Neural crest cell (in vitro differentiated cells): ENCODE measurements at regions not wholly inside any gene's neighbourhood (a gene's known extent, or its start where the extent isn't known, plus 50 kb on each side); places are given as distances from the start of the nearest gene placed in this dataset.

Source experiments
- DNase-seq: peaks from one replicate; pipeline ENCODE4 v3.0.0; 2021; ENCODE audit warnings: low read depth, mixed read lengths, low spot score
- H3K27ac Mint-ChIP-seq: one replicate; pipeline ENCODE4 v1.8.0; 2021; ENCODE audit warnings: mild to moderate bottlenecking, mixed read lengths; ENCODE audit not compliant: unreplicated experiment
- H3K27me3 Mint-ChIP-seq: 2 replicates; pipeline ENCODE4 v1.8.0; 2021; ENCODE audit warnings: low read depth, mild to moderate bottlenecking, mixed read lengths
- H3K36me3 Mint-ChIP-seq: 2 replicates; pipeline ENCODE4 v1.8.0; 2021; ENCODE audit warnings: low read depth, mild to moderate bottlenecking, mixed read lengths
- H3K4me1 Mint-ChIP-seq: 2 replicates; pipeline ENCODE4 v1.8.0; 2021; ENCODE audit warnings: mixed read lengths
- H3K4me3 Mint-ChIP-seq: one replicate; pipeline ENCODE4 v1.8.0; 2021; ENCODE audit warnings: mild to moderate bottlenecking, mixed read lengths
- H3K9me3 Mint-ChIP-seq: 2 replicates; pipeline ENCODE4 v1.8.0; 2021; ENCODE audit warnings: mixed read lengths
- TF ChIP-seq, protein P1 (sequence below): fragments of 200-600 bp; sonication (generic); conservative IDR thresholded peaks from 2 replicates; pipeline ENCODE4 v1.5.0; 2021; ENCODE audit warnings: antibody characterized with exemption, mild to moderate bottlenecking

DNA sequence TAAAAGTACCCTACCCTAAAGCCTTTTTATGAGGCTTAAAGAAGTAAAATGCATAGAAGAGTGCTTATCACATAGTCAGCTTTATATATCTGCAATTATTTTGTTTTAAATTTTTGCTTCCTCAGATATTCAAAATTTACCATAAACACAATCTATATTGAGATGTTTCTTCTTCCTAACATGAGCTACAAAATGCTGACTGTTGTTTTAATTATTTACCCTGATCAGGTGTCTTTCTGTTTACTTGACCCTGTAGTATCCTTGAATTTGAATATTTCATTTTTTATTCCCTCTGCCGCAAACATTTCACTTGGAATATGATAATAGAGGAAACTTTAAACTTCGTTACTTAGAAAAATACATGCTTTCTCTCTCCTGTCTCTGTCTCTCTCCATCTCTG, 147.9 kb downstream of the TMX3 start:
- no peak overlapping the region for H3K4me3 Mint-ChIP-seq
- H3K36me3 Mint-ChIP-seq: no peaks in the 10 kb centered on the region
- peaks cover 3% of the 10 kb centered on the region for H3K4me1 Mint-ChIP-seq
- TF ChIP-seq, protein P1, sequence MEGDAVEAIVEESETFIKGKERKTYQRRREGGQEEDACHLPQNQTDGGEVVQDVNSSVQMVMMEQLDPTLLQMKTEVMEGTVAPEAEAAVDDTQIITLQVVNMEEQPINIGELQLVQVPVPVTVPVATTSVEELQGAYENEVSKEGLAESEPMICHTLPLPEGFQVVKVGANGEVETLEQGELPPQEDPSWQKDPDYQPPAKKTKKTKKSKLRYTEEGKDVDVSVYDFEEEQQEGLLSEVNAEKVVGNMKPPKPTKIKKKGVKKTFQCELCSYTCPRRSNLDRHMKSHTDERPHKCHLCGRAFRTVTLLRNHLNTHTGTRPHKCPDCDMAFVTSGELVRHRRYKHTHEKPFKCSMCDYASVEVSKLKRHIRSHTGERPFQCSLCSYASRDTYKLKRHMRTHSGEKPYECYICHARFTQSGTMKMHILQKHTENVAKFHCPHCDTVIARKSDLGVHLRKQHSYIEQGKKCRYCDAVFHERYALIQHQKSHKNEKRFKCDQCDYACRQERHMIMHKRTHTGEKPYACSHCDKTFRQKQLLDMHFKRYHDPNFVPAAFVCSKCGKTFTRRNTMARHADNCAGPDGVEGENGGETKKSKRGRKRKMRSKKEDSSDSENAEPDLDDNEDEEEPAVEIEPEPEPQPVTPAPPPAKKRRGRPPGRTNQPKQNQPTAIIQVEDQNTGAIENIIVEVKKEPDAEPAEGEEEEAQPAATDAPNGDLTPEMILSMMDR: no peak
- no peak overlapping the region for H3K27ac Mint-ChIP-seq
- no peak for DNase-seq
- no peaks in the 10 kb centered on the region for H3K27me3 Mint-ChIP-seq
- H3K9me3 Mint-ChIP-seq: peaks cover 4% of the 10 kb centered on the region

DNA sequence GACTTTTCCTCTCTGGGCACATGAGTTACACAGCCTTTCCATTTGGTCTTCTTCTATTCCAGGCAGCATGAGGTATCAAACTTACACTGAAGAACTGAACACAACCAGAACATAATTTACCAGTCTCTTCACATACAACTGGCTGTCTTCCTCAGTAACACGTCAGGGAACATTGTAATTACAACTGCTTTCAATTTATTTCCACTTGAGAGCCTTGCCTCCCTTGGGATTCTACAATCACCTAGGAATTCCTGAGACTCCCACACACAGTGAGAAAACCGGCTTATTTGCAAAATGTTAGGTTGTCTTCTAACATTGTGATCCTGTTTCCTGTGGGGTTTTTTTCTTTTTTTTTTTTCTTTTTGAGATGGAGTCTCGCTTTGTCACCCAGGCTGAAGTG, 149.9 kb downstream of the TMX3 start:
- DNase-seq: no peak
- H3K27ac Mint-ChIP-seq: no peak overlapping the region
- H3K4me3 Mint-ChIP-seq: no peak overlapping the region
- peaks cover 3% of the 10 kb centered on the region for H3K4me1 Mint-ChIP-seq
- no peaks in the 10 kb centered on the region for H3K36me3 Mint-ChIP-seq
- H3K27me3 Mint-ChIP-seq: no peaks in the 10 kb centered on the region
- TF ChIP-seq, protein P1: no peak
- H3K9me3 Mint-ChIP-seq: peaks cover 3% of the 10 kb centered on the region

DNA sequence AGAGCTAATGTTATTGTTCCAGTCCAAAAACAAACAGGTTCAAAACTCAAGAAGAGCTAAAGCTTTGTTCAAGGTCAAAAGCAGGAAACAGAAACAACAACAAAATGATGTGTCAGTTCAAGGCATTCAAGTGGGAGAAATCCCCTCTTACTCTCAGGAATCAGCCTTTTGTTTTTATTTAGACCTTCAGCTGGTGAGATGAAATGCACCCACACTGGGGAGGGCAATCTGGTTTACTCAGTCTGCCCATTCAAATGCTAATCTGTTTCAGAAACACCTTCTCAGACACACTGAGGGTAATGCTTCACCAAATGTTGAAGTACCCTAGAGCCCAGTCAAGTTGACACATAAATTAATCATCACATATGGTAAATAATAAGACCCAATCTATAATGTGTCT, 150.6 kb downstream of the TMX3 start:
- Mint-ChIP-seq H3K36me3 (no peaks in the 10 kb centered on the region), H3K4me1 (peaks cover 3% of the 10 kb centered on the region), H3K4me3 (no peak overlapping the region), H3K27ac (no peak overlapping the region), H3K9me3 (peaks cover 3% of the 10 kb centered on the region), H3K27me3 (no peaks in the 10 kb centered on the region)
- TF ChIP-seq, protein P1: no peak
- DNase-seq: no peak

DNA sequence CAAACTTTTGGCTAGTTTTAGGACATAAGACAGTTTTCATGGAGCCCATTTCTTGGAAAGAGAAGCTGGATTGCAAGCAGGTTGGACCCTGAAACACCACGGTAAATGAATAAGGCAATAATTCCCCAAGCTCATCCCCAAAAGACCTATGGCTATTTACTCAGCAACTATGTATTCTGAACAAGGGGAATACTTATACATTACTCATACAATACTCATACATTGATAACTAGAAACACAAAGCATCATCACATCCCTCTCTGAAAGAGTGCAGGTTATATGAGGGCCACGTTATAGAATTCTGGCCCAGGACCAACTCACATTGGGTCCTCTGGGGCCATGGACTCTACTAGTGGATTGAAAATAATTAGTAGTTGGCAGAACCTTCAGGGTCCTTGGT, 154.8 kb downstream of the TMX3 start:
- no peak overlapping the region for H3K4me3 Mint-ChIP-seq
- H3K27me3 Mint-ChIP-seq: no peaks in the 10 kb centered on the region
- H3K27ac Mint-ChIP-seq: no peak overlapping the region
- DNase-seq: no peak
- H3K36me3 Mint-ChIP-seq: no peaks in the 10 kb centered on the region
- peaks cover 7% of the 10 kb centered on the region for H3K9me3 Mint-ChIP-seq
- peaks cover 3% of the 10 kb centered on the region for H3K4me1 Mint-ChIP-seq
- TF ChIP-seq, protein P1: no peak

DNA sequence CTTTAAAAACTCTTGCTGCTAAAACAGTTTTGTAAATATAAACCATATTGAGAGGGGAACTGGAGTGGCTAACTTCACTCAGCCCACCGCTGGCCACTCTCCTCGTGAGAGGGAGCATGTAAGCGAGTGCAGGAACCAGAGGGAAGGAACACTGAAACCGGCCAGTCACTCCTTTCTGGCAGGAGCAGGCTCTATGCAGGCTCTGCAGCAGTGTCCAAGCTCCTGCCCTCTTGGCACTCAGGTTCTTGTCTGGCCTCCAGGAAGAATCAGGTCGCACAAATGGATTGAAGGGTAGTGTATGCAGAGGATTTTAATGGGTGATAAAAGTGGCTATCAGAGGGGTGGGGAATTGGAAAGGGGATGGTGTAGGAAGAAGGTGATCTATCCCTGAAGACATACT, 157.7 kb downstream of the TMX3 start:
- H3K4me3 Mint-ChIP-seq: no peak overlapping the region
- no peaks in the 10 kb centered on the region for H3K4me1 Mint-ChIP-seq
- H3K27ac Mint-ChIP-seq: no peak overlapping the region
- H3K9me3 Mint-ChIP-seq: peaks cover 6% of the 10 kb centered on the region
- H3K27me3 Mint-ChIP-seq: no peaks in the 10 kb centered on the region
- DNase-seq: no peak
- TF ChIP-seq, protein P1: no peak
- H3K36me3 Mint-ChIP-seq: no peaks in the 10 kb centered on the region

DNA sequence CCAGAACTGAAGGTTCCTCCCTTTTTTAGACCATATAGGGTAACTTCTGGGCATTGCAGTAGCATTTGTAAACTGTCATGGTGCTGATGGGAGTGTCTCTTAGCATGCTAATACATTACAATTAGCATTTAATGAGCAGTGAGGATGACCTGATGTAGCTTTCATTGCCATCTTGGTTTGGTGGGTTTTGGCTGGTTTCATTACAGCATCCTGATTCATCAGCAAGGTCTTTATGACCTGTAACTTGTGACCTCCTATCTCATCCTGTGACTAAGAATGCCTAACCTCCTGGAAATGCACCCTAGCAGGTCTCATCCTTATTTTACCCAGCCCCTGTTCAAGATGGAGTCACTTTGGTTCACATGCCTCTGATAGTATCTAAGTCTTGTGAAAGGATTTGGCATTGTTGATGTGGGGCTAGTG, 159.0 kb downstream of the TMX3 start:
- Mint-ChIP-seq H3K27me3 (no peaks in the 10 kb centered on the region), H3K9me3 (peaks cover 9% of the 10 kb centered on the region), H3K4me3 (no peak overlapping the region), H3K27ac (no peak overlapping the region), H3K4me1 (no peaks in the 10 kb centered on the region), H3K36me3 (no peaks in the 10 kb centered on the region)
- DNase-seq: no peak
- TF ChIP-seq, protein P1: no peak
